HG02870 (cell line): ENCODE measurements at regions not wholly inside any gene's neighbourhood (a gene's known extent, or its start where the extent isn't known, plus 50 kb on each side); places are given as distances from the start of the nearest gene placed in this dataset.

ENCODE experiments used
- ATAC-seq: cut with Tn5 transposase; IDR thresholded peaks from one replicate; pipeline ENCODE4 v1.9.1; 2021; ENCODE audit warnings: mild to moderate bottlenecking, moderate library complexity; ENCODE audit not compliant: unreplicated experiment

- ATAC-seq = no peak
Measured at GRCh38 chrX:5829469-5829868, 399.2 kb downstream of the NLGN4X start.

DNA sequence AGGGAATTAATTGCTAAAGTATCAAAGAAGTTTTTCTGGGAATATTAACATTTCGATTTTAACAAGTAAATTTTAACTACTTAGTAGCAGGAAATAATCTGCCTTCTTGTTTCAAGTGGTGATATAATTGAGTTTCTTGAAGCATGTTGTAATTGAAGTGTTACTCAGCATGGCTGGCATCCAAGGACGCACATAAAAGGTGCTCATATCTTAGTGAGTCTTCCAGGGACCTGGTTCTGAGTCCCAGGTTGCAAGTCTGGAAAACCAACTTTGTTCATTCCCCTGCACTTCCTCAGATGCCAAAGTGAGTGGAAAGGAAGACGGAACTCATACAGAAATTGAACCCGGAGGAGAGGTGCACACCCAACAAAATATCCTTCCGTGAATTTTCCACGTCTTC, 399.6 kb downstream of the NLGN4X start:
- no peak for ATAC-seq

- ATAC-seq = no peak
Measured at GRCh38 chrX:5823903-5824302, 404.8 kb downstream of the NLGN4X start.

- ATAC-seq = no peak
Measured at GRCh38 chrX:5810636-5811035, 418.0 kb downstream of the NLGN4X start.

DNA sequence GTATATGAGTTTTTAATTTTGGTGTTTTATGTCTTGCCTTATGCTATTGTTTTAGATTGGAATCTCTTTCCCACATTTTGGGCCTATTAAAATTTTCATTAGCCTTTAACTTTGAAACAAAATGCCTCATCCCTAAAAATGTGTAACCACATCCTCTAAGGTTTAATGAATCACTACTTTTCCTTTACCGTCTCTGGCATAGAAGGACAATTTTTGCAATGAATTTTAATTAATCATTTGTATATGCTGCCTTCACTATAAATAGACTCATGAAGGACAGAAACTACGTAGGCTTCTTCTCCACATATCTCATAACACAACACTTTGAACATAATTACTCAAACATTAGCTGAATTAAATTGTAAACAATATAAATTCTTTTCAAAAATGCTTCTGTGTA, 421.5 kb downstream of the NLGN4X start:
- ATAC-seq = no peak

GRCh38 chrX:5802391-5802790, 426.3 kb downstream of the NLGN4X start:
- ATAC-seq = no peak

- no peak for ATAC-seq
Measured at GRCh38 chrX:5791721-5792120, 436.9 kb downstream of the NLGN4X start.

- ATAC-seq = no peak
Measured at GRCh38 chrX:5788910-5789309, 439.8 kb downstream of the NLGN4X start.

DNA sequence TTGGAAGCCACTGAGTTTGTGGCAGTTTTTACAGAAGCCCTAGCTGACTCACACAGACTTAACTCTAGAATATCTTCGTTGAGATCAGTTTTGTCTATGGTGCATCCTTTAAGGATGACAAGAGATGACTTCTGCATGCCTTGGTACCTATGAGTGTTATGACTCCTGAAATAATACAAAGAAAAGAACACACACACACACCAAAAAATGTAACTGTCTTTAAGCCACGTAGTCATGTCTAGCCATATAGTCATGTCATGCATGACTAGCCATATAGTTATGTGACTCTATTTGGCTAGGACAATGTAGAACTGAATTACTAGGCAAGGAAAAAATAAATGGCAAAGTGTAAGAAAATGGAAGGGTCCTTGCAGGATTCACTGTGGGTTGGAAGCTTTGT, 447.8 kb downstream of the NLGN4X start:
- ATAC-seq = no peak

- no peak for ATAC-seq
Measured at GRCh38 chrX:5775846-5776430, 452.7 kb downstream of the NLGN4X start.

DNA sequence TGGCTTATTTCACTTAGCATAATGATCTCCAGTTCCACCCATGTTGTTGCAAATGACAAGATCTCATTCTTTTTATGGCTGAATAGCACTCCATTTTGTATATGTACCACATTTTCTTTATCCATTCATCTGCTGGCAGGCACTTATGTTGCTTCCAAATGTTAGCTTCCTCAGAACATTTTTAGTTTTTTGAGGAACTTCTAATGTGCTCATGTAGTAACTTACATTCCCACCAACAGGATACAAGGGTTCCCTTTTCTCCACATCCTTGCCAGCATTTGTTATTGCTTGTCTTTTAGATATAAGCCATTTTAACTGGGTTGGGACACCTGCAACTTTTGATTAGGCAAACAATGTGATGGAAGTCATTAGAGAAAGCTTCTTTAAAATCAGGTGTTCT, 454.2 kb downstream of the NLGN4X start:
- no peak for ATAC-seq

DNA sequence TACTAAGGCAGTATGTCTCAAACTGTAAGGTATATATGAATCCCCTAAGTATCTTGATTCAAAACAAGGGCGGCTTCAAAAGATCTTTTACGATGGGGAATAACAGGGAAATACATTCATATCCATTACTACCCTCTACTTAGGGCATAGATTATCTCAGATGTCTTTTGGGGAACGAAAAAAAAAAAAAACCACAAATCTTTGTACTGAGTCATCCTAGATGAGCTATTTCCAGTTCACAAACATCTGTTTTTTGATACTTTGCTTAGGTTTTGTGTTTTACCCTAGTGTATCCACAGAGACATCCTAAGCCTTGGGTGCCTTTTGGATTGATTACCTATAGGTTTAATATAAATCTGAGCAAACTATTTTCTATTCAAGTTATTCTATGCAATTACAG, 457.2 kb downstream of the NLGN4X start:
- ATAC-seq = no peak

GRCh38 chrX:5756616-5757015, 472.1 kb downstream of the NLGN4X start:
- ATAC-seq = no peak

DNA sequence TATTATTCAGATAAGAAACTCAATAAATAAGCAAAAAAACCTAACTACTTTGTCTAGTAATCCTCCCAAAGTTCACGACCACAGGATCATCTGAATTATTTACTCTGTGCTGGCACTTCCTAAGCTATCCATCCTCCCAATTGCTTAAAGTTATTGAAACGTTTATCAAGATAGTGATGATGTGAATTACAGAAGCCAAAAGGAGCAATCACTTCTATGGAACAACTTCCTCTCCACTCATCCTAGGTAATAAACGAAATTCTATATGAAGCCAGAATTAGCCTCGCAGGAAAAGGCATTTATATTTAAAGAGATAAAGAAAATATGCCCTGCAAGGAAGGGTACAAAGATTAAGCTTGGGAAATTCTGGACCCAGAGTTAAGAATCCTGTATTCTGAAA, 475.4 kb downstream of the NLGN4X start:
- no peak for ATAC-seq

DNA sequence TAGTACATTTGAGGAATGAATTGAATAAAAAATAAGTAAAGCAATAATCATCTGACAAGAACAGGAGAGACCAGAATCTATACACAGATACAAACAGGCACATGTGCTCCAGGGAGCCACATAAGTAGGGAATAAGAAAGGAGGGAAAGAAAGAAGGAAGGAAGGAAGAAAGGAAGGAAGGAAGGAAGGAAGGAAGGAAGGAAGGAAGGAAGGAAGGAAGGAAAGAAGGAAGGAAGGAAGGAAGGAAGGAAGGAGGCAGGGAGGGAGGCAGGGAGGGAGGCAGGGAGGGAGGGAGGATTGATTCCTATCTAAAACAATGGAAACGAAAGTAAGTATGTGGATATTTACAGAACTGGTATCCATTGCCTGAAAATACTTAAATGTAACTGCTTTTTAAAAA, 475.8 kb downstream of the NLGN4X start:
- ATAC-seq = no peak

DNA sequence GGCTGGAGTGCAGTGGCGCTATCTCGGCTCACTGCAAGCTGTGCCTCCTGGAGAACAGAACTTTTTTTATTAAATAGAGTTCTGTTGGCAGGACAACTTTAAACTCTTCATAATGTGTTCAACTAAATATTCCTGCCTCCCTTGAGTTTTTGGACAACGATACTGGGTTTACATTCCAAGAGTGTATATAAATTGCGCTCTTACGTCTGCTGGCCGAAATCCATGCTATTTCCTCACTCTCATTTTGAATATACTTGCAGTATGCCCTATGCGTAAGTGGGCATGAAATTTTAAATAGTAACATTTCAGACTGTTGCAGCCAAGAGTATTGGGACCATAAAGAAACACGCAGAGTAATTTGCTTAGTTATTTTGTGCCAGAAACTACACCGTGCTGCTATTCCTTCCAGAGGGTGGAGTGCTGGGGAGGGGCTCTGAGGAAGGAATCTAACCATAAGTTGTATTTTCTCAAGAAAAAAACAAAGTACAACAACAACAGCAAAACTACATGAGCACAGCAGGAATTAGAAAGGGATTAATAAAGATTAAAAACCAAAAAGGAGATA, 480.0 kb downstream of the NLGN4X start:
- no peak for ATAC-seq

GRCh38 chrX:5746231-5746630, 482.4 kb downstream of the NLGN4X start:
- ATAC-seq = no peak

- no peak for ATAC-seq
Measured at GRCh38 chrX:5733501-5733900, 495.2 kb downstream of the NLGN4X start.

GRCh38 chrX:5730556-5730955, 498.1 kb downstream of the NLGN4X start:
- ATAC-seq = no peak

GRCh38 chrX:5726224-5726623, 502.4 kb downstream of the NLGN4X start:
- peak; percentile 53 for ATAC-seq

DNA sequence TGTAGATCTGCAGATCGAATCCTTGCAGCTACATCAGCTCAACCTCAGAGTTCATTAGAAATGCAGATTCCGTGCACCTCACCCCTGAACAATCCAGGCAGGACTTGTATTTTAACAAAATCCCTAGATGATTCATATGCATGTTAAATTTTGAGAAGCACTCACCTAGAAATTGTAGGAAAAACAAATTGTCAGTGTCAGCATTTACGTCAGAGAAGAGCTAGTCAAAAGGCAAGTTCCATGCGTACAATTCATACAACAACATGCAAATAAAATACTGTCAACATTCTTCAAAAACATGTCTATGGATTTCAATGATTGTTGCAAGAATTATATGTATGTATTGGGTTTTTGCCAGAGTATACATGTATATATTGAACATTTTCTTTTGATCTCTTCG, 504.5 kb downstream of the NLGN4X start:
- no peak for ATAC-seq

- ATAC-seq = no peak
Measured at GRCh38 chrX:5718651-5719050, 510.0 kb downstream of the NLGN4X start.

DNA sequence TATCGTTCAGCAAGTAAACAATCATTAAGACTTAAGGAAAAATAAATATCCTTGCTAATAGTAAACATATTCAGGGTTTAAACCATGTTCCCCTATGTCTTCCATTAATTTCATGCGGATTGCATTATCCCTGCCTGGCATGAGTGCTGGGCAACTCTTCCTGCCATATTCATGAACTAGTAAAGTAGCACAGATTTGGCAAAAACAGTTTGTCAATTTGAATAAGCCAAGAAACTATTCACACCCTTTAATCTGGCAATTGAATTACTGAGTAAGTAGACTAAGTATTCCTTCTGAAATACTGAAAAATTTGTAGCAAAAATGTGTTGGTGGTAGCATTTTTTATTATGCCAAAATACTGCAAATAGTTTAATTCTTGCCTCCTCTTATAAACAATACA, 512.0 kb downstream of the NLGN4X start:
- ATAC-seq = no peak
